IMR-90 (cell line): ENCODE measurements at regions not wholly inside any gene's neighbourhood (a gene's known extent, or its start where the extent isn't known, plus 50 kb on each side); places are given as distances from the start of the nearest gene placed in this dataset.

Source experiments
- ATAC-seq: fragments of 200-7000 bp; cut with Tn5 transposase; 2 replicates; pipeline ENCODE4 v1.9.1; 2020; ENCODE audit warnings: low read depth, mild to moderate bottlenecking, moderate library complexity
- BruUV-seq: library from RNA; stranded (reverse); fragments of 400-500 nt; replicated peaks from 2 replicates; lab custom pipeline; 2021; lab: Mats Ljungman, UMichigan
- CTCF ChIA-PET: fragments of 300-600 bp; formaldehyde crosslinking; extraction: SDS; loops from one replicate; lab custom pipeline; 2021; ENCODE audit warnings: antibody characterized with exemption; lab: Yijun Ruan, JAX
- POLR2A ChIA-PET: fragments of 300-600 bp; sonication (Branson Sonifier 250); formaldehyde crosslinking; loops from one replicate; lab custom pipeline; 2022; ENCODE audit warnings: antibody characterized with exemption; ENCODE audit not compliant: unreplicated experiment; lab: Charles Lee
- DNase-seq: peaks from one replicate; pipeline ENCODE4 v3.0.0; 2013
- H2AFZ ChIP-seq: replicated peaks from 2 replicates; pipeline ENCODE3; 2013; ENCODE audit warnings: low read length, mild to moderate bottlenecking; ENCODE audit not compliant: poor library complexity
- H2AK5ac ChIP-seq: 2 replicates; pipeline ENCODE4 v1.6.1; 2013; ENCODE audit warnings: low read depth, low read length, inconsistent platforms
- H2AK9ac ChIP-seq: replicated peaks from 2 replicates; pipeline ENCODE3; 2013; ENCODE audit warnings: mild to moderate bottlenecking, low read depth, low read length, moderate library complexity; ENCODE audit not compliant: poor library complexity
- H2BK120ac ChIP-seq: 2 replicates; pipeline ENCODE4 v1.6.1; 2013; ENCODE audit warnings: low read depth, low read length, inconsistent platforms
- H2BK15ac ChIP-seq: 3 replicates; pipeline ENCODE4 v1.6.1; 2013; ENCODE audit warnings: low read depth, low read length, inconsistent platforms
- H2BK20ac ChIP-seq: 2 replicates; pipeline ENCODE4 v1.6.1; 2013; ENCODE audit warnings: low read depth, mild to moderate bottlenecking, inconsistent platforms, low read length, moderate library complexity
- H2BK5ac ChIP-seq: 2 replicates; pipeline ENCODE4 v1.6.1; 2013; ENCODE audit warnings: mild to moderate bottlenecking, low read depth, low read length, inconsistent platforms; ENCODE audit not compliant: poor library complexity, severe bottlenecking
- H3K14ac ChIP-seq: replicated peaks from 2 replicates; pipeline ENCODE4 v1.6.1; 2013; ENCODE audit warnings: low read depth, low read length, inconsistent platforms
- H3K18ac ChIP-seq: 2 replicates; pipeline ENCODE4 v1.6.1; 2013; ENCODE audit warnings: low read depth, low read length, control low read depth
- H3K23ac ChIP-seq: 2 replicates; pipeline ENCODE4 v1.6.1; 2013; ENCODE audit warnings: low read depth, low read length, inconsistent platforms
- H3K27ac ChIP-seq: 2 replicates; pipeline ENCODE4 v1.5.1; 2013; ENCODE audit warnings: mild to moderate bottlenecking, control low read depth, low read length; ENCODE audit not compliant: insufficient read depth
- H3K27me3 ChIP-seq: 2 replicates; pipeline ENCODE4 v1.6.1; 2013; ENCODE audit warnings: low read length; ENCODE audit not compliant: control insufficient read depth, insufficient read depth
- H3K36me3 ChIP-seq: 2 replicates; pipeline ENCODE4 v1.6.1; 2013; ENCODE audit warnings: low read length, mixed read lengths; ENCODE audit not compliant: control insufficient read depth, insufficient read depth
- H3K4ac ChIP-seq: 2 replicates; pipeline ENCODE4 v1.6.1; 2013; ENCODE audit warnings: low read depth, low read length, inconsistent platforms
- H3K4me1 ChIP-seq: 2 replicates; pipeline ENCODE4 v1.6.1; 2013; ENCODE audit warnings: low read length, mixed read lengths; ENCODE audit not compliant: control insufficient read depth, insufficient read depth
- H3K4me2 ChIP-seq: 2 replicates; pipeline ENCODE4 v1.6.1; 2013; ENCODE audit warnings: low read depth, mild to moderate bottlenecking, control low read depth, low read length, moderate library complexity
- H3K4me3 ChIP-seq: 2 replicates; pipeline ENCODE4 v1.5.1; 2013; ENCODE audit warnings: low read depth, mild to moderate bottlenecking, control low read depth, low read length, moderate library complexity; ENCODE audit not compliant: insufficient read depth
- H3K56ac ChIP-seq: 2 replicates; pipeline ENCODE4 v1.6.1; 2013; ENCODE audit warnings: low read length, inconsistent platforms; ENCODE audit not compliant: insufficient read depth; ENCODE audit errors: extremely low read depth
- H3K79me1 ChIP-seq, 2 experiments: 2 replicates each; pipeline ENCODE4 v1.6.1; 2013; ENCODE audit warnings: low read length in 2 of 2, inconsistent platforms in 1 of 2, low read depth in 1 of 2
- H3K9ac ChIP-seq: 2 replicates; pipeline ENCODE4 v1.6.1; 2013; ENCODE audit warnings: low read depth, low read length, control low read depth
- H3K9me1 ChIP-seq: 2 replicates; pipeline ENCODE4 v1.6.1; 2013; ENCODE audit warnings: low read length, inconsistent platforms; ENCODE audit not compliant: insufficient read depth
- H3K9me3 ChIP-seq: 2 replicates; pipeline ENCODE4 v1.6.1; 2013; ENCODE audit warnings: low read length; ENCODE audit not compliant: control insufficient read depth, insufficient read depth
- H4K20me1 ChIP-seq: 2 replicates; pipeline ENCODE4 v1.6.1; 2013; ENCODE audit warnings: low read length, inconsistent platforms; ENCODE audit not compliant: insufficient read depth
- H4K5ac ChIP-seq: 2 replicates; pipeline ENCODE4 v1.6.1; 2013; ENCODE audit warnings: mild to moderate bottlenecking, low read depth, low read length, control low read depth
- H4K8ac ChIP-seq, 2 experiments: 2 replicates each; pipeline ENCODE4 v1.6.1; 2013; ENCODE audit warnings: low read depth in 2 of 2, low read length in 2 of 2, control low read depth in 1 of 2, inconsistent platforms in 1 of 2
- H4K91ac ChIP-seq: 2 replicates; pipeline ENCODE4 v1.6.1; 2013; ENCODE audit warnings: low read depth, low read length, inconsistent platforms; ENCODE audit not compliant: insufficient read depth
- CHD1 ChIP-seq: IDR thresholded peaks from 2 replicates; pipeline ENCODE4 v1.6.1; 2012; ENCODE audit warnings: low read depth, low read length, improper control_type of control experiment
- CTCF ChIP-seq: conservative IDR thresholded peaks from 2 replicates; pipeline ENCODE4 v1.5.1; 2012; ENCODE audit warnings: mild to moderate bottlenecking, low read depth, low read length, improper control_type of control experiment
- FOS ChIP-seq: fragments of 150-350 bp; IDR thresholded peaks from 2 replicates; pipeline ENCODE4 v1.6.1; 2016; ENCODE audit warnings: low read depth, low read length
- MAFK ChIP-seq: IDR thresholded peaks from 2 replicates; pipeline ENCODE4 v1.6.1; 2012; ENCODE audit warnings: low read depth, low read length, improper control_type of control experiment
- MAZ ChIP-seq: IDR thresholded peaks from 2 replicates; pipeline ENCODE4 v1.6.1; 2012; ENCODE audit warnings: low read depth, mild to moderate bottlenecking, low read length, improper control_type of control experiment, moderate library complexity, borderline replicate concordance
- POLR2A ChIP-seq: IDR thresholded peaks from 2 replicates; pipeline ENCODE4 v1.6.1; 2012; ENCODE audit warnings: mild to moderate bottlenecking, low read depth, low read length
- RAD21 ChIP-seq: IDR thresholded peaks from 2 replicates; pipeline ENCODE4 v1.6.1; 2012; ENCODE audit warnings: low read length, improper control_type of control experiment
- RCOR1 ChIP-seq: IDR thresholded peaks from 2 replicates; pipeline ENCODE4 v1.6.1; 2012; ENCODE audit warnings: mild to moderate bottlenecking, low read length, improper control_type of control experiment; ENCODE audit not compliant: insufficient replicate concordance
- WGBS, 2 experiments: methylation state at CpG; one replicate each; pipeline versions ENCODE4 v1.1.5 to v1.1.7; 2013; ENCODE audit warnings: missing lambda C conversion rate in 2 of 2; ENCODE audit not compliant: insufficient read length in 1 of 2; ENCODE audit errors: extremely low coverage in 2 of 2; 5-methylcytosine and 5-hydroxymethylcytosine counted together
- dilution Hi-C: fragments of 300-500 bp; cut with HindIII; formaldehyde crosslinking; loops from one replicate; pipeline ENCODE4 v1.14.3; 2018; ENCODE audit warnings: low sequenced_read_pairs; ENCODE audit not compliant: unreplicated experiment
- in situ Hi-C: fragments of 300-500 bp; cut with MboI; formaldehyde crosslinking; loops from 3 replicates; pipeline ENCODE4 v1.14.3; 2019; ENCODE audit warnings: low sequenced_read_pairs, inconsistent platforms, mixed read lengths
- intact Hi-C: fragments of 100-400 bp; cut with micrococcal nuclease; formaldehyde crosslinking; loops from 2 replicates; pipeline ENCODE4 v1.10.0; 2022

- dilution Hi-C loops (no loop called here), in situ Hi-C loops (no loop called here), intact Hi-C loops (no loop called here)
- BruUV-seq = no TSS peak
- Histone ChIP-seq H3K4me1 (no peaks in the 10 kb centered on the region), H3K14ac (no peak overlapping the region), H3K4me2 (no peak overlapping the region), H3K18ac (no peak overlapping the region), H3K27me3 (no peaks in the 10 kb centered on the region), H3K56ac (no peak overlapping the region), H2BK5ac (no peak overlapping the region), H2AK5ac (no peak overlapping the region), H3K79me1 (no peaks in the 10 kb centered on the region), H4K91ac (no peak overlapping the region), H4K8ac (no peak overlapping the region), H2AK9ac (no peak overlapping the region), H4K5ac (no peak overlapping the region), H3K9me1 (no peaks in the 10 kb centered on the region), H3K23ac (no peak overlapping the region), H3K27ac (no peak overlapping the region), H2AFZ (no peak overlapping the region), H2BK120ac (no peak overlapping the region), H3K36me3 (no peaks in the 10 kb centered on the region), H2BK20ac (no peak overlapping the region), H3K4me3 (no peak overlapping the region), H3K9me3 (no peaks in the 10 kb centered on the region), H3K4ac (no peak overlapping the region), H4K20me1 (no peaks in the 10 kb centered on the region), H3K9ac (no peak overlapping the region), H2BK15ac (no peak overlapping the region)
- TF ChIP-seq MAZ = no peak
- TF ChIP-seq RCOR1 = no peak
- TF ChIP-seq FOS = no peak
- no peak for TF ChIP-seq RAD21
- no peak for TF ChIP-seq CHD1
- TF ChIP-seq POLR2A = no peak
- no peak for TF ChIP-seq MAFK
- TF ChIP-seq CTCF = no peak
- CTCF ChIA-PET = no interaction called here
- peak; percentile 37; the same call in 1 of the 2 replicates for ATAC-seq
- WGBS, 2 experiments = no CpG with 5 or more reads among the region's 7 CpGs
- DNase-seq = no peak
- POLR2A ChIA-PET = no interaction called here
These were observed 401.9 kb downstream of the LNPK start for GRCh38 chr2:175599966-175600831.
